Peyer's patch (tissue), 4 donors: ENCODE measurements at regions not wholly inside any gene's neighbourhood (a gene's known extent, or its start where the extent isn't known, plus 50 kb on each side); places are given as distances from the start of the nearest gene placed in this dataset.

Experiments used
- DNase-seq, 3 donors: peaks; one replicate each; pipeline ENCODE4 v3.0.0-alpha.2; 2017 to 2019
- H3K27ac ChIP-seq, 4 donors: fragments of 200-600 bp; sonication (generic); one replicate each; pipeline ENCODE4 v1.5.1; 2016 to 2019
- H3K27me3 ChIP-seq, 2 donors: fragments of 200-600 bp; sonication (generic); one replicate each; pipeline ENCODE4 v1.5.1; 2019
- H3K36me3 ChIP-seq, 3 donors: fragments of 200-600 bp; sonication (generic); one replicate each; pipeline ENCODE4 v1.5.1; 2016 to 2019
- H3K4me1 ChIP-seq, 4 donors: fragments of 200-600 bp; sonication (generic); one replicate each; pipeline ENCODE4 v1.5.1; 2016 to 2019
- H3K4me3 ChIP-seq, 4 donors: fragments of 200-600 bp; sonication (generic); 1 replicate in 3 of 4; 2 replicates in 1 of 4; pipeline ENCODE4 v1.5.1; 2016 to 2019; ENCODE audit warnings: mild to moderate bottlenecking in 1 of 4
- H3K9me3 ChIP-seq, 4 donors: fragments of 200-600 bp; sonication (generic); one replicate each; pipeline ENCODE4 v1.5.1; 2016 to 2019; ENCODE audit warnings: mild to moderate bottlenecking in 1 of 4
- POLR2A ChIP-seq, 2 donors: fragments of 450-650 bp; IDR thresholded peaks; one replicate each; pipeline ENCODE4 v1.5.1; 2017; ENCODE audit warnings: antibody characterized with exemption in 2 of 2, mild to moderate bottlenecking in 2 of 2, moderate library complexity in 2 of 2
- TF ChIP-seq, protein P1 (sequence below), 6 experiments: fragments of 450-650 bp in 4 of 6; fragments of 200-600 bp in 2 of 6; sonication (generic) in 1 of 6; IDR thresholded peaks; one replicate each; pipeline ENCODE4 v1.5.1; 2017 to 2019; ENCODE audit warnings: antibody characterized with exemption in 6 of 6, mild to moderate bottlenecking in 3 of 6, moderate library complexity in 1 of 6

DNA sequence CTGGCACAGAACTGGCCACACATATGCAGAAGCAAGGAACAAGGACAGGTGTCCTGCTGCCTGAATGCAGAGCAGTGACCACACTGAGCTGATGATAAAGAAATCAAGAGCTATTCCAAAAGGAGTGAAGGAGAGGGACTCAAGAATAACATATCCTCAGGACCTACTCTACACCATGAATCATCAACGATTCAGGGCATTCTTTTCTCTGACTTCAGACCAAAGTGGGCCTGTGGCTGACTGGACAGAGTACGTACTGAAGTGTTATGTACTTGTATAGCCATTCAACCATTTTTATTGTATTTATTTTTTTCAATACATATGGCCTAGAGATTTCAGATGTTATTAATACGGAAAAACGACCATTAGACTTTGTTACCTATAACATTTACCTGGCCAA, 177.5 kb upstream of the TMTC1 start:
- DNase-seq, result no peak
- TF ChIP-seq, protein P1, sequence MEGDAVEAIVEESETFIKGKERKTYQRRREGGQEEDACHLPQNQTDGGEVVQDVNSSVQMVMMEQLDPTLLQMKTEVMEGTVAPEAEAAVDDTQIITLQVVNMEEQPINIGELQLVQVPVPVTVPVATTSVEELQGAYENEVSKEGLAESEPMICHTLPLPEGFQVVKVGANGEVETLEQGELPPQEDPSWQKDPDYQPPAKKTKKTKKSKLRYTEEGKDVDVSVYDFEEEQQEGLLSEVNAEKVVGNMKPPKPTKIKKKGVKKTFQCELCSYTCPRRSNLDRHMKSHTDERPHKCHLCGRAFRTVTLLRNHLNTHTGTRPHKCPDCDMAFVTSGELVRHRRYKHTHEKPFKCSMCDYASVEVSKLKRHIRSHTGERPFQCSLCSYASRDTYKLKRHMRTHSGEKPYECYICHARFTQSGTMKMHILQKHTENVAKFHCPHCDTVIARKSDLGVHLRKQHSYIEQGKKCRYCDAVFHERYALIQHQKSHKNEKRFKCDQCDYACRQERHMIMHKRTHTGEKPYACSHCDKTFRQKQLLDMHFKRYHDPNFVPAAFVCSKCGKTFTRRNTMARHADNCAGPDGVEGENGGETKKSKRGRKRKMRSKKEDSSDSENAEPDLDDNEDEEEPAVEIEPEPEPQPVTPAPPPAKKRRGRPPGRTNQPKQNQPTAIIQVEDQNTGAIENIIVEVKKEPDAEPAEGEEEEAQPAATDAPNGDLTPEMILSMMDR (IDR thresholded peaks at IDR 0.05), result no peak
- no peak for TF ChIP-seq POLR2A (IDR thresholded peaks at IDR 0.05)

DNA sequence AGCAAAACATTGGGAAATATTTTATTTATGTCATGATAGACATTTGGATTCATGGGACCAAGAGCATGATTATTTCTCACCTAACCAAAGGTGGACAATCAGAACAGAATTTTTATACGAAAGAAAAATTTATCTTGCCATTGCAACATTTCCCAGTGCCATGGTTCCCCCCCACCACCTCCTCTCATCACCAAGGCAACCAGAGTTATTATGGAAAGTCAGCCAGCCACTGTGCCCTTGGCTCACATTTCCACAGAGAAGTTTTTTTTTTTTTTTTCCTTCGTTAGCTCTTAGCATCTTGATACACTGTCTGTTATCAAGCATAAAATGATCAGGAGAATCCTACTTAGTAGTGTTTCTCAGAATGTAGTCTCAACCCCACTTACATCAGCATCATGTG, 176.4 kb upstream of the TMTC1 start:
- TF ChIP-seq, protein P1 (IDR thresholded peaks at IDR 0.05), result no peak
- no peak for TF ChIP-seq POLR2A (IDR thresholded peaks at IDR 0.05)
- H3K4me3 ChIP-seq, result no peak overlapping the region
- no peaks in the 10 kb centered on the region for H3K27me3 ChIP-seq
- no peaks in the 10 kb centered on the region for H3K36me3 ChIP-seq
- H3K4me1 ChIP-seq, result no peaks in the 10 kb centered on the region
- H3K9me3 ChIP-seq, result no peaks in the 10 kb centered on the region
- no peak overlapping the region for H3K27ac ChIP-seq
- DNase-seq, result no peak

More for the DNA sequence above, 177.5 kb upstream of the TMTC1 start:
- H3K4me1 ChIP-seq, result no peaks in the 10 kb centered on the region
- no peak overlapping the region for H3K4me3 ChIP-seq
- no peaks in the 10 kb centered on the region for H3K27me3 ChIP-seq
- H3K9me3 ChIP-seq, result no peaks in the 10 kb centered on the region
- H3K27ac ChIP-seq, result no peak overlapping the region
- no peaks in the 10 kb centered on the region for H3K36me3 ChIP-seq

DNA sequence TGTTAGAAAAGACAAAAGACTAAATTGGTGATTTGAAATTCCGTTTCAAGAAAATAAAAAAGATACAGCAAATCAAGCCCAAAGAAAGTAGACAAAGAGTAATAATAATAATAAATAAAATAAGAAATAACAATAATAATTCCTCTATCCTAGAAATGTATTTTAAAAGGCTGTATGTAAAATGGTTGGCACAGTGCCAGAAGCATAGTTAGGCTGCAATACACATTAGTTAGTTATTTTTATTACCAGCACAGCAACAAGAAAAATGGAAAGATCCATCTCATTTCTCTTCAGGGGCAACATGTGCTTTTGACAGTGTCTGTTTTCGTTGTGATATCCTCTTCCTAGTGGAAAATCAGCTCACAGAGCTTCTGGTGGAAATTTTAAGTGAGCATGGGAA, 174.1 kb upstream of the TMTC1 start:
- Histone ChIP-seq H3K27ac (no peak overlapping the region), H3K36me3 (no peaks in the 10 kb centered on the region), H3K27me3 (no peaks in the 10 kb centered on the region), H3K4me1 (no peaks in the 10 kb centered on the region), H3K9me3 (no peaks in the 10 kb centered on the region), H3K4me3 (no peak overlapping the region)
- TF ChIP-seq, protein P1 (IDR thresholded peaks at IDR 0.05), result no peak
- TF ChIP-seq POLR2A (IDR thresholded peaks at IDR 0.05), result no peak
- no peak for DNase-seq

DNA sequence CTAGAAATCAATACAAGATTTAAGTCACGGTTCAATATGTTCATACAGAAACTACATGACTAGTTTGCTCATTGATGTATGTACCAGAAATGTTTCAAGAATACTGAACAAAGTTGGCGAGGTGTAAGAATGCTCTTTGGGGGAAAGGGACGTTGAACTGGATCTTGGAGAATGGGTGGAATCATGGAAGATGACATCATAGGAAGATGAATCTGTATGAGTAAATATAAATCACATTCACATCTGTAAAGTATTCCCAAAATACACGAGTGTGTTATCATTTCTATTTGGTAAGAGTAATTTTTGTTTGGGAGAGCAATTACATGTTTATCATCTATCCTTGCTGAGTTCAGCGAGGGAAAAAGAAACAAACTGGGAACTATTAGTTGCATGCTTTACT, 162.2 kb upstream of the TMTC1 start:
- Histone ChIP-seq H3K27me3 (no peaks in the 10 kb centered on the region), H3K9me3 (no peaks in the 10 kb centered on the region), H3K36me3 (no peaks in the 10 kb centered on the region), H3K4me1 (no peaks in the 10 kb centered on the region), H3K4me3 (no peak overlapping the region), H3K27ac (no peak overlapping the region)
- TF ChIP-seq, protein P1 (IDR thresholded peaks at IDR 0.05), result no peak
- no peak for TF ChIP-seq POLR2A (IDR thresholded peaks at IDR 0.05)
- DNase-seq, result no peak

DNA sequence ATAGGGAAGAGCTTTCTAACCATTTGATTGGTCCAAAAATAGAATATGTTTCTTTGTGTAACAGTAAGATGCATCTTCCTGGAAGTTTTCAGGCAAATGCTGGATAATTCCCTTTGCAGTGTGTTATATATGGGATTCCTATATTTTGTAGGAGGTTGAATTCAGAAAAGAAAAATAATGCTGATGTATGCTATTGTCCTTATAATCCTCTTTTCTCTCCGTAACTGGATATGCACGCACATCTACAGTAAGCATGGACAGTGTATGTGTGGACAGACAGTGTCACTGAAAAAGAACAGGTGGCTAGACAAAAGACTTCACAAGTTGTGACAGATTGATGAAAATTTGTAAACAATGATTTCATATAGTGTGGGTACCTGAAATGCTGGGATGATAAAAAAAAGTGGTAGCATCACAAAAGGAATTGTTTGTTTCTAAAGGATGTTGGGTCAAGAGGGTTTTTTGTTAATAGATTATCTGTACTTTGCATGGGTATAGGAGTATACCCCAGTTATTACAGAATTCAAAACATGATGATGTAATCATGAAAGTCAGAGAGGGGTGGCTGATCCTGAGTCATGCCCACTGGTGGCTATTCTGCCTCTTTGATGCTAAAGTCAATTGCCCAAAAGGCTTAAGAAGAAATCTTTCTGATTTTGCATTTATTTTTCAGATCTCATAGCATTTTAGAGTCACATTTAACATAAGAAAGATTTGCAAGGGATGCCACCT, 160.7 kb upstream of the TMTC1 start:
- Histone ChIP-seq H3K4me1 (no peaks in the 10 kb centered on the region), H3K4me3 (no peak overlapping the region), H3K27me3 (no peaks in the 10 kb centered on the region), H3K27ac (no peak overlapping the region), H3K9me3 (no peaks in the 10 kb centered on the region), H3K36me3 (no peaks in the 10 kb centered on the region)
- DNase-seq, result no peak
- no peak for TF ChIP-seq POLR2A (IDR thresholded peaks at IDR 0.05)
- TF ChIP-seq, protein P1 (IDR thresholded peaks at IDR 0.05), result no peak
